Loucy (cell line): ENCODE measurements at regions not wholly inside any gene's neighbourhood (a gene's known extent, or its start where the extent isn't known, plus 50 kb on each side); places are given as distances from the start of the nearest gene placed in this dataset.

Experiments used
- H2AFZ ChIP-seq: fragments of 200-600 bp; sonication (generic); 2 replicates; pipeline ENCODE4 v1.6.0; 2016; ENCODE audit warnings: antibody characterized with exemption, mild to moderate bottlenecking, low read length, moderate library complexity
- H3F3A ChIP-seq: fragments of 200-600 bp; 2 replicates; pipeline ENCODE4 v1.6.0; 2016; ENCODE audit warnings: antibody characterized with exemption, low read depth, mild to moderate bottlenecking
- H3K27me3 ChIP-seq: fragments of 200-600 bp; sonication (generic); 2 replicates; pipeline ENCODE4 v1.6.1; 2014; ENCODE audit warnings: low read length, mild to moderate bottlenecking; ENCODE audit not compliant: insufficient read depth, poor library complexity, severe bottlenecking
- H3K36me3 ChIP-seq: fragments of 200-600 bp; sonication (generic); 2 replicates; pipeline ENCODE4 v1.6.1; 2016; ENCODE audit warnings: low read length; ENCODE audit not compliant: insufficient read depth
- H3K4me1 ChIP-seq: fragments of 200-600 bp; sonication (generic); 2 replicates; pipeline ENCODE4 v1.5.1; 2014; ENCODE audit warnings: low read length, mild to moderate bottlenecking; ENCODE audit not compliant: insufficient read depth, poor library complexity, severe bottlenecking
- H3K4me2 ChIP-seq: fragments of 200-600 bp; sonication (generic); 2 replicates; pipeline ENCODE4 v1.6.0; 2014; ENCODE audit warnings: antibody characterized with exemption, low read length, low read depth, mild to moderate bottlenecking; ENCODE audit not compliant: poor library complexity, severe bottlenecking
- H3K4me3 ChIP-seq: fragments of 200-600 bp; sonication (generic); 2 replicates; pipeline ENCODE4 v1.5.1; 2014; ENCODE audit warnings: low read length, mild to moderate bottlenecking, mixed read lengths; ENCODE audit not compliant: poor library complexity, severe bottlenecking
- H3K79me2 ChIP-seq: fragments of 200-600 bp; sonication (generic); 2 replicates; pipeline ENCODE4 v1.6.1; 2014; ENCODE audit warnings: low read length; ENCODE audit not compliant: insufficient read depth
- H3K9ac ChIP-seq: fragments of 200-600 bp; sonication (generic); 2 replicates; pipeline ENCODE4 v1.6.0; 2014; ENCODE audit warnings: mild to moderate bottlenecking, low read depth, low read length, moderate library complexity; ENCODE audit not compliant: poor library complexity, severe bottlenecking
- H3K9me2 ChIP-seq: fragments of 200-600 bp; sonication (generic); replicated peaks from 2 replicates; pipeline ENCODE4 v1.6.1; 2016; ENCODE audit warnings: low read depth, low read length, mixed read lengths
- H3K9me3 ChIP-seq: fragments of 200-600 bp; sonication (generic); 2 replicates; pipeline ENCODE4 v1.6.1; 2014; ENCODE audit warnings: mild to moderate bottlenecking, antibody characterized with exemption, low read length, low read depth; ENCODE audit not compliant: insufficient read depth
- H4K20me1 ChIP-seq: fragments of 200-600 bp; sonication (generic); 2 replicates; pipeline ENCODE4 v1.6.0; 2014; ENCODE audit warnings: antibody characterized with exemption, low read length, mild to moderate bottlenecking; ENCODE audit not compliant: insufficient read depth, poor library complexity, severe bottlenecking
- CTCF ChIP-seq: fragments of 200-600 bp; sonication (generic); conservative IDR thresholded peaks from 2 replicates; pipeline ENCODE4 v1.5.1; 2014; ENCODE audit warnings: mild to moderate bottlenecking, antibody characterized with exemption, low read length
- EZH2phosphoT487 ChIP-seq: fragments of 200-600 bp; IDR thresholded peaks from 2 replicates; pipeline ENCODE4 v1.6.1; 2018; ENCODE audit warnings: antibody characterized with exemption, mild to moderate bottlenecking, moderate library complexity, borderline replicate concordance

GRCh38 chr5:121701731-121702130 lies 150.0 kb upstream of the FTMT start:
- H4K20me1 ChIP-seq: no peaks in the 10 kb centered on the region
- no peaks in the 10 kb centered on the region for H3K27me3 ChIP-seq
- H3K36me3 ChIP-seq: no peaks in the 10 kb centered on the region
- H3K4me3 ChIP-seq: no peak overlapping the region
- H3K9ac ChIP-seq: no peak overlapping the region
- no peak overlapping the region for H2AFZ ChIP-seq
- no peak overlapping the region for H3K4me2 ChIP-seq
- H3F3A ChIP-seq: no peaks in the 10 kb centered on the region
- H3K4me1 ChIP-seq: peaks cover 3% of the 10 kb centered on the region
- H3K9me2 ChIP-seq: no peaks in the 10 kb centered on the region
- no peaks in the 10 kb centered on the region for H3K79me2 ChIP-seq
- H3K9me3 ChIP-seq: no peaks in the 10 kb centered on the region
- TF ChIP-seq CTCF (no peak), EZH2phosphoT487 (no peak)

GRCh38 chr5:121702682-121703081 lies 149.0 kb upstream of the FTMT start:
- peaks cover 3% of the 10 kb centered on the region for H3K4me1 ChIP-seq
- H3K79me2 ChIP-seq: no peaks in the 10 kb centered on the region
- no peak overlapping the region for H3K4me2 ChIP-seq
- TF ChIP-seq CTCF (no peak), EZH2phosphoT487 (no peak)
- no peaks in the 10 kb centered on the region for H3K9me3 ChIP-seq
- H4K20me1 ChIP-seq: no peaks in the 10 kb centered on the region
- H3K9ac ChIP-seq: no peak overlapping the region
- H3K4me3 ChIP-seq: no peak overlapping the region
- H3F3A ChIP-seq: no peaks in the 10 kb centered on the region
- H2AFZ ChIP-seq: no peak overlapping the region
- no peaks in the 10 kb centered on the region for H3K36me3 ChIP-seq
- H3K27me3 ChIP-seq: no peaks in the 10 kb centered on the region
- H3K9me2 ChIP-seq: no peaks in the 10 kb centered on the region

GRCh38 chr5:121704291-121704690 lies 147.4 kb upstream of the FTMT start:
- Histone ChIP-seq H3K79me2 (no peaks in the 10 kb centered on the region), H3K36me3 (no peaks in the 10 kb centered on the region), H3K9me2 (no peaks in the 10 kb centered on the region), H4K20me1 (no peaks in the 10 kb centered on the region), H3K4me1 (no peaks in the 10 kb centered on the region), H3K4me3 (no peak overlapping the region), H3K9ac (no peak overlapping the region), H3K4me2 (no peak overlapping the region), H3K9me3 (no peaks in the 10 kb centered on the region), H3F3A (no peaks in the 10 kb centered on the region), H3K27me3 (no peaks in the 10 kb centered on the region), H2AFZ (no peak overlapping the region)
- TF ChIP-seq CTCF (no peak), EZH2phosphoT487 (no peak)
